H54 (cell line): ENCODE measurements at regions not wholly inside any gene's neighbourhood (a gene's known extent, or its start where the extent isn't known, plus 50 kb on each side); places are given as distances from the start of the nearest gene placed in this dataset.

Source experiments
- DNase-seq: peaks from one replicate; pipeline ENCODE4 v3.0.0; 2011; ENCODE audit warnings: low spot score, mixed read lengths; ENCODE audit not compliant: insufficient read length
- FAIRE-seq: peaks from 3 replicates; lab custom pipeline; 2011; peaks lifted over from hg19 to GRCh38; lab: Jason Lieb, UNC
- POLR2A ChIP-seq: IDR thresholded peaks from 2 replicates; pipeline ENCODE4 v1.6.1; 2011; ENCODE audit warnings: low read depth, mild to moderate bottlenecking, low read length

GRCh38 chr6:74166849-74167248 lies 470.8 kb downstream of the CD109 start:
- no peak for TF ChIP-seq POLR2A
- FAIRE-seq (no peak), DNase-seq (no peak)

GRCh38 chr6:74161380-74161779 lies 465.4 kb downstream of the CD109 start:
- no peak for FAIRE-seq

GRCh38 chr6:74152096-74152675 lies 456.2 kb downstream of the CD109 start:
- DNase-seq (no peak), FAIRE-seq (no peak)
- no peak for TF ChIP-seq POLR2A

More at GRCh38 chr6:74161380-74161779, 465.4 kb downstream of the CD109 start:
- no peak for DNase-seq
- TF ChIP-seq POLR2A: no peak

- TF ChIP-seq POLR2A: no peak
- DNase-seq (no peak), FAIRE-seq (no peak)
Measured at GRCh38 chr6:74145931-74146330, 449.9 kb downstream of the CD109 start.

- no peak for FAIRE-seq
- DNase-seq: no peak
- no peak for TF ChIP-seq POLR2A
Measured at GRCh38 chr6:74137911-74138310, 441.9 kb downstream of the CD109 start.

- no peak for TF ChIP-seq POLR2A
- no peak for DNase-seq
- no peak for FAIRE-seq
Measured at GRCh38 chr6:74134327-74134726, 438.3 kb downstream of the CD109 start.

GRCh38 chr6:74133073-74133472 lies 437.1 kb downstream of the CD109 start:
- TF ChIP-seq POLR2A: no peak
- FAIRE-seq (no peak), DNase-seq (no peak)

GRCh38 chr6:74130641-74131040 lies 434.6 kb downstream of the CD109 start:
- TF ChIP-seq POLR2A: no peak
- FAIRE-seq (no peak), DNase-seq (no peak)

GRCh38 chr6:74128536-74128935 lies 432.5 kb downstream of the CD109 start:
- no peak for TF ChIP-seq POLR2A
- no peak for FAIRE-seq
- DNase-seq: no peak

- FAIRE-seq: no peak
- DNase-seq: no peak
- TF ChIP-seq POLR2A: no peak
Measured at GRCh38 chr6:74117113-74117512, 421.1 kb downstream of the CD109 start.

- no peak for TF ChIP-seq POLR2A
- no peak for FAIRE-seq
- no peak for DNase-seq
Measured at GRCh38 chr6:74115674-74116073, 419.7 kb downstream of the CD109 start.

- FAIRE-seq: no peak
- no peak for TF ChIP-seq POLR2A
Measured at GRCh38 chr6:74114428-74114827, 418.4 kb downstream of the CD109 start.

GRCh38 chr6:74113901-74114300 lies 417.9 kb downstream of the CD109 start:
- no peak for TF ChIP-seq POLR2A
- DNase-seq (no peak), FAIRE-seq (no peak)

More at GRCh38 chr6:74114428-74114827, 418.4 kb downstream of the CD109 start:
- DNase-seq: no peak

- DNase-seq (no peak), FAIRE-seq (no peak)
- no peak for TF ChIP-seq POLR2A
Measured at GRCh38 chr6:74103417-74103816, 407.4 kb downstream of the CD109 start.

GRCh38 chr6:74100719-74101287 lies 404.8 kb downstream of the CD109 start:
- FAIRE-seq: no peak
- no peak for TF ChIP-seq POLR2A
- no peak for DNase-seq
